ENCODE measurements at regions not wholly inside any gene's neighbourhood (a gene's known extent, or its start where the extent isn't known, plus 50 kb on each side); places are given as distances from the start of the nearest gene placed in this dataset.

GRCh38 chr13:59126474-59126873, 1037.3 kb downstream of the DIAPH3 start:
- Histone ChIP-seq H3K4me1 (ENCODE audit: insufficient read depth, low read length) (no peaks in the 10 kb centered on the region), H3K36me3 (ENCODE audit: insufficient read depth, low read length) (no peaks in the 10 kb centered on the region), H3K4me3 (ENCODE audit: low read length) (no peak overlapping the region), H3K27ac (ENCODE audit: low read depth in 1 of 2, low read length in 2 of 2) (no peak overlapping the region), H3K9me3 (ENCODE audit: control insufficient read depth in 1 of 2, insufficient read depth in 1 of 2, low read length in 2 of 2) (no peaks in the 10 kb centered on the region), H3K27me3 (ENCODE audit: control insufficient read depth in 1 of 2, insufficient read depth in 2 of 2, low read length in 2 of 2) (no peaks in the 10 kb centered on the region)
- CTCF ChIA-PET = no interaction called here
- POLR2A ChIA-PET = no interaction called here
- Mint-ChIP-seq H3K4me3 (no peak overlapping the region), H3K36me3 (ENCODE audit: low read depth) (no peaks in the 10 kb centered on the region), H3K9me3 (peaks cover 2% of the 10 kb centered on the region), H3K4me1 (ENCODE audit: low read depth) (no peaks in the 10 kb centered on the region), H3K27me3 (no peaks in the 10 kb centered on the region), H3K27ac (no peak overlapping the region)
- ATAC-seq (ENCODE audit: poor library complexity) = no peak
- TF ChIP-seq, protein P1, sequence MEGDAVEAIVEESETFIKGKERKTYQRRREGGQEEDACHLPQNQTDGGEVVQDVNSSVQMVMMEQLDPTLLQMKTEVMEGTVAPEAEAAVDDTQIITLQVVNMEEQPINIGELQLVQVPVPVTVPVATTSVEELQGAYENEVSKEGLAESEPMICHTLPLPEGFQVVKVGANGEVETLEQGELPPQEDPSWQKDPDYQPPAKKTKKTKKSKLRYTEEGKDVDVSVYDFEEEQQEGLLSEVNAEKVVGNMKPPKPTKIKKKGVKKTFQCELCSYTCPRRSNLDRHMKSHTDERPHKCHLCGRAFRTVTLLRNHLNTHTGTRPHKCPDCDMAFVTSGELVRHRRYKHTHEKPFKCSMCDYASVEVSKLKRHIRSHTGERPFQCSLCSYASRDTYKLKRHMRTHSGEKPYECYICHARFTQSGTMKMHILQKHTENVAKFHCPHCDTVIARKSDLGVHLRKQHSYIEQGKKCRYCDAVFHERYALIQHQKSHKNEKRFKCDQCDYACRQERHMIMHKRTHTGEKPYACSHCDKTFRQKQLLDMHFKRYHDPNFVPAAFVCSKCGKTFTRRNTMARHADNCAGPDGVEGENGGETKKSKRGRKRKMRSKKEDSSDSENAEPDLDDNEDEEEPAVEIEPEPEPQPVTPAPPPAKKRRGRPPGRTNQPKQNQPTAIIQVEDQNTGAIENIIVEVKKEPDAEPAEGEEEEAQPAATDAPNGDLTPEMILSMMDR (IDR thresholded peaks at IDR 0.05) = no peak
- no peak for DNase-seq
- intact Hi-C loops (cut with DNase I, micrococcal nuclease) = no loop called here

- Mint-ChIP-seq H3K27ac (no peak overlapping the region), H3K36me3 (ENCODE audit: low read depth) (no peaks in the 10 kb centered on the region), H3K27me3 (no peaks in the 10 kb centered on the region), H3K4me1 (ENCODE audit: low read depth) (no peaks in the 10 kb centered on the region), H3K9me3 (no peaks in the 10 kb centered on the region), H3K4me3 (no peak overlapping the region)
- ChIA-PET CTCF (no interaction called here), POLR2A (no interaction called here)
- Histone ChIP-seq H3K27ac (ENCODE audit: low read depth in 1 of 2, low read length in 2 of 2) (no peak overlapping the region), H3K4me3 (ENCODE audit: low read length) (no peak overlapping the region), H3K36me3 (ENCODE audit: insufficient read depth, low read length) (no peaks in the 10 kb centered on the region), H3K27me3 (ENCODE audit: control insufficient read depth in 1 of 2, insufficient read depth in 2 of 2, low read length in 2 of 2) (no peaks in the 10 kb centered on the region), H3K4me1 (ENCODE audit: insufficient read depth, low read length) (no peaks in the 10 kb centered on the region), H3K9me3 (ENCODE audit: control insufficient read depth in 1 of 2, insufficient read depth in 1 of 2, low read length in 2 of 2) (no peaks in the 10 kb centered on the region)
- TF ChIP-seq, protein P1 (IDR thresholded peaks at IDR 0.05) = no peak
- intact Hi-C loops (cut with DNase I, micrococcal nuclease) = no loop called here
- no peak for ATAC-seq (ENCODE audit: poor library complexity)
- no peak for DNase-seq
Observed at GRCh38 chr13:59133903-59134302, 1029.8 kb downstream of the DIAPH3 start.

GRCh38 chr13:59144700-59145099, 1019.0 kb downstream of the DIAPH3 start:
- H3K27ac Mint-ChIP-seq = no peak overlapping the region
- intact Hi-C loops (cut with DNase I, micrococcal nuclease) = no loop called here
- POLR2A ChIA-PET = no interaction called here

More at GRCh38 chr13:59144700-59145099, 1019.0 kb downstream of the DIAPH3 start:
- no peak overlapping the region for H3K4me3 Mint-ChIP-seq
- H3K9me3 Mint-ChIP-seq = peaks cover 1% of the 10 kb centered on the region
- no peak for ATAC-seq (ENCODE audit: poor library complexity)
- H3K4me1 ChIP-seq (ENCODE audit: insufficient read depth, low read length) = no peaks in the 10 kb centered on the region
- no peaks in the 10 kb centered on the region for H3K4me1 Mint-ChIP-seq (ENCODE audit: low read depth)
- CTCF ChIA-PET = no interaction called here
- no peak overlapping the region for H3K27ac ChIP-seq (ENCODE audit: low read depth in 1 of 2, low read length in 2 of 2)
- H3K27me3 ChIP-seq (ENCODE audit: control insufficient read depth in 1 of 2, insufficient read depth in 2 of 2, low read length in 2 of 2) = no peaks in the 10 kb centered on the region
- H3K9me3 ChIP-seq (ENCODE audit: control insufficient read depth in 1 of 2, insufficient read depth in 1 of 2, low read length in 2 of 2) = no peaks in the 10 kb centered on the region
- TF ChIP-seq, protein P1 (IDR thresholded peaks at IDR 0.05) = no peak
- H3K27me3 Mint-ChIP-seq = no peaks in the 10 kb centered on the region
- no peaks in the 10 kb centered on the region for H3K36me3 Mint-ChIP-seq (ENCODE audit: low read depth)
- no peak for DNase-seq
- H3K4me3 ChIP-seq (ENCODE audit: low read length) = no peak overlapping the region
- no peaks in the 10 kb centered on the region for H3K36me3 ChIP-seq (ENCODE audit: insufficient read depth, low read length)

Data from CD4-positive, alpha-beta T cell (primary cell).